ENCODE measurements at regions not wholly inside any gene's neighbourhood (a gene's known extent, or its start where the extent isn't known, plus 50 kb on each side); places are given as distances from the start of the nearest gene placed in this dataset.

DNA sequence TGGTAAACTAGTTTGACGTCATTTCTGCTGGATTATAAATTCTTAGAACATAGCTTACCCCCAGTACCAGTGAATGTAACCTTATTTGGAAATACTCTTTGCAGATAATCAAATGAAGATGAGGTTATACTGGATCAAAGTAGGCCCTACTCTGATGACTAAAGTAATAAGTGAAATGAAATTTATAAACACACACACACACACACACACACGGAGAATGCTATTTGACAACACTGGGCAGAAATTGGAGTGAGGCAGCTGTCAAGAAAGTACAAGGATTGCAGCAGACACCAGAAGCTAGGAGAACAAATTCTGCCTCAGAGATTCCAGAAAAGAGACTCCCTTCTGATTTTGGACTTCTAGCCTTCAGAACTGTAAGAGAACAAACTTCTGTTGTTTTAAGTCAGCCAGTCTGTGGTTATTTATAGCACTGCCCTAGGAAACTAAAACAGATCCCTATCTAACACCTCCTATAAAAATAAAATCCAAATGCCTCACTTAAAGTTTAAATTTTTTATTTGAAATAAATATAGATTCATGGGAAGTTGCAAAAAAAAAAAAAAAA lies 448.6 kb downstream of the PCDH18 start:
- Histone ChIP-seq H3K4me3 (ENCODE audit: control extremely low read depth in 1 of 5, extremely low read depth in 1 of 5, insufficient read depth in 1 of 5, low read depth in 2 of 5, low read length in 4 of 5) (no peak overlapping the region), H3K79me2 (ENCODE audit: control insufficient read depth, insufficient read depth, low read length) (no peaks in the 10 kb centered on the region), H3K4me2 (replicated peaks; ENCODE audit: low read depth, low read length, poor library complexity, severe bottlenecking) (no peak overlapping the region), H2AFZ (ENCODE audit: insufficient read depth, low read depth, low read length, poor library complexity, severe bottlenecking) (no peak overlapping the region), H3K36me3 (replicated peaks in 1 of 2; ENCODE audit: control extremely low read depth in 1 of 2, control insufficient read depth in 1 of 2, extremely low read depth in 1 of 2, insufficient read depth in 2 of 2, low read length in 1 of 2) (no peaks in the 10 kb centered on the region), H3K27ac (ENCODE audit: low read length in 2 of 2) (no peak overlapping the region), H3K27me3 (replicated peaks in 1 of 4; ENCODE audit: control extremely low read depth in 1 of 4, control insufficient read depth in 3 of 4, insufficient read depth in 4 of 4, low read length in 3 of 4) (no peaks in the 10 kb centered on the region), H4K20me1 (ENCODE audit: control insufficient read depth, insufficient read depth, low read length, poor library complexity, severe bottlenecking) (no peaks in the 10 kb centered on the region), H3K9me3 (ENCODE audit: control extremely low read depth in 1 of 3, control insufficient read depth in 2 of 3, insufficient read depth in 1 of 3, low read length in 2 of 3) (no peaks in the 10 kb centered on the region), H3K4me1 (ENCODE audit: control insufficient read depth in 2 of 2, insufficient read depth in 2 of 2, low read length in 2 of 2) (no peaks in the 10 kb centered on the region), H3K9ac (ENCODE audit: low read length) (no peak overlapping the region)
- ChIA-PET POLR2A (no interaction called here), CTCF (no interaction called here)
- no peak overlapping the region for H3K27ac Mint-ChIP-seq
- WGBS (ENCODE audit: insufficient coverage): no CpG with 5 or more reads among the region's 2 CpGs
- H3K9me3 Mint-ChIP-seq (ENCODE audit: insufficient read depth): no peaks in the 10 kb centered on the region
- no peaks in the 10 kb centered on the region for H3K27me3 Mint-ChIP-seq
- ATAC-seq (ENCODE audit: low read depth) (no peak), DNase-seq (no peak)
- H3K4me1 Mint-ChIP-seq: no peaks in the 10 kb centered on the region
- H3K4me3 Mint-ChIP-seq: no peak overlapping the region
- TF ChIP-seq, protein P1, sequence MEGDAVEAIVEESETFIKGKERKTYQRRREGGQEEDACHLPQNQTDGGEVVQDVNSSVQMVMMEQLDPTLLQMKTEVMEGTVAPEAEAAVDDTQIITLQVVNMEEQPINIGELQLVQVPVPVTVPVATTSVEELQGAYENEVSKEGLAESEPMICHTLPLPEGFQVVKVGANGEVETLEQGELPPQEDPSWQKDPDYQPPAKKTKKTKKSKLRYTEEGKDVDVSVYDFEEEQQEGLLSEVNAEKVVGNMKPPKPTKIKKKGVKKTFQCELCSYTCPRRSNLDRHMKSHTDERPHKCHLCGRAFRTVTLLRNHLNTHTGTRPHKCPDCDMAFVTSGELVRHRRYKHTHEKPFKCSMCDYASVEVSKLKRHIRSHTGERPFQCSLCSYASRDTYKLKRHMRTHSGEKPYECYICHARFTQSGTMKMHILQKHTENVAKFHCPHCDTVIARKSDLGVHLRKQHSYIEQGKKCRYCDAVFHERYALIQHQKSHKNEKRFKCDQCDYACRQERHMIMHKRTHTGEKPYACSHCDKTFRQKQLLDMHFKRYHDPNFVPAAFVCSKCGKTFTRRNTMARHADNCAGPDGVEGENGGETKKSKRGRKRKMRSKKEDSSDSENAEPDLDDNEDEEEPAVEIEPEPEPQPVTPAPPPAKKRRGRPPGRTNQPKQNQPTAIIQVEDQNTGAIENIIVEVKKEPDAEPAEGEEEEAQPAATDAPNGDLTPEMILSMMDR (IDR thresholded peaks at IDR 0.05): no peak
- no peak for TF ChIP-seq EZH2 (IDR thresholded peaks at IDR 0.05; ENCODE audit: borderline replicate concordance, insufficient read depth, low read depth, low read length, poor library complexity, severe bottlenecking)
- intact Hi-C loops (cut with micrococcal nuclease): no loop called here

DNA sequence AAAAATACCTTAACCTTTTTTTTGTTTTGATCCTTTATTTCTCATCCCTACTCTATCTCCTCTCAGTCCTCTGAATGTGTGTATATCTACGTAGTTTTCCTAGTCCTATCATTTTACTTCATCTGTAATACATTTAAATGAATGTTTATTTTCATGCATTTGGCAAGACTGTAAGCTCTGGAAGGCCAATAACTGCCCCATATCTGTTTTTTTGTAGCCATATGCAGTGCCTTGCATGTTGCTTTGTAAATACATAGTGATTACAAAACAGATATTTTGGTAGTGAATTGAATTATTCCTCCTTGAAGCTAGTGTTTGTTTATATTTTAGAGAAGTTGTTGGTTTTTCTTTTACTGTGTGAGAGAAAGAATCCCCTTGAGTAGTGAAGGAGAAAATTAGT lies 450.2 kb downstream of the PCDH18 start:
- no peak overlapping the region for H3K9ac ChIP-seq (ENCODE audit: low read length)
- H3K36me3 ChIP-seq (replicated peaks in 1 of 2; ENCODE audit: control extremely low read depth in 1 of 2, control insufficient read depth in 1 of 2, extremely low read depth in 1 of 2, insufficient read depth in 2 of 2, low read length in 1 of 2): no peaks in the 10 kb centered on the region
- POLR2A ChIA-PET: no interaction called here
- H4K20me1 ChIP-seq (ENCODE audit: control insufficient read depth, insufficient read depth, low read length, poor library complexity, severe bottlenecking): no peaks in the 10 kb centered on the region
- H3K9me3 Mint-ChIP-seq (ENCODE audit: insufficient read depth): no peaks in the 10 kb centered on the region
- H3K4me2 ChIP-seq (replicated peaks; ENCODE audit: low read depth, low read length, poor library complexity, severe bottlenecking): no peak overlapping the region
- DNase-seq (no peak), ATAC-seq (ENCODE audit: low read depth) (no peak)
- no peaks in the 10 kb centered on the region for H3K4me1 Mint-ChIP-seq
- intact Hi-C loops (cut with micrococcal nuclease): no loop called here
- CTCF ChIA-PET: no interaction called here
- no peak overlapping the region for H3K27ac Mint-ChIP-seq
- H3K27me3 Mint-ChIP-seq: no peaks in the 10 kb centered on the region
- H3K9me3 ChIP-seq (ENCODE audit: control extremely low read depth in 1 of 3, control insufficient read depth in 2 of 3, insufficient read depth in 1 of 3, low read length in 2 of 3): peaks cover 0 to 5% (median 0%) of the 10 kb centered on the region in 3 donors
- no peaks in the 10 kb centered on the region for H3K4me1 ChIP-seq (ENCODE audit: control insufficient read depth in 2 of 2, insufficient read depth in 2 of 2, low read length in 2 of 2)
- H3K27ac ChIP-seq (ENCODE audit: low read length in 2 of 2): no peak overlapping the region
- WGBS (ENCODE audit: insufficient coverage): no CpG with 5 or more reads among the region's 1 CpG
- TF ChIP-seq, protein P1 (IDR thresholded peaks at IDR 0.05): no peak
- no peak for TF ChIP-seq EZH2 (IDR thresholded peaks at IDR 0.05; ENCODE audit: borderline replicate concordance, insufficient read depth, low read depth, low read length, poor library complexity, severe bottlenecking)
- no peak overlapping the region for H3K4me3 ChIP-seq (ENCODE audit: control extremely low read depth in 1 of 5, extremely low read depth in 1 of 5, insufficient read depth in 1 of 5, low read depth in 2 of 5, low read length in 4 of 5)
- no peak overlapping the region for H2AFZ ChIP-seq (ENCODE audit: insufficient read depth, low read depth, low read length, poor library complexity, severe bottlenecking)
- no peaks in the 10 kb centered on the region for H3K27me3 ChIP-seq (replicated peaks in 1 of 4; ENCODE audit: control extremely low read depth in 1 of 4, control insufficient read depth in 3 of 4, insufficient read depth in 4 of 4, low read length in 3 of 4)
- no peak overlapping the region for H3K4me3 Mint-ChIP-seq
- no peaks in the 10 kb centered on the region for H3K79me2 ChIP-seq (ENCODE audit: control insufficient read depth, insufficient read depth, low read length)
